ENCODE measurements at regions not wholly inside any gene's neighbourhood (a gene's known extent, or its start where the extent isn't known, plus 50 kb on each side); places are given as distances from the start of the nearest gene placed in this dataset.

DNA sequence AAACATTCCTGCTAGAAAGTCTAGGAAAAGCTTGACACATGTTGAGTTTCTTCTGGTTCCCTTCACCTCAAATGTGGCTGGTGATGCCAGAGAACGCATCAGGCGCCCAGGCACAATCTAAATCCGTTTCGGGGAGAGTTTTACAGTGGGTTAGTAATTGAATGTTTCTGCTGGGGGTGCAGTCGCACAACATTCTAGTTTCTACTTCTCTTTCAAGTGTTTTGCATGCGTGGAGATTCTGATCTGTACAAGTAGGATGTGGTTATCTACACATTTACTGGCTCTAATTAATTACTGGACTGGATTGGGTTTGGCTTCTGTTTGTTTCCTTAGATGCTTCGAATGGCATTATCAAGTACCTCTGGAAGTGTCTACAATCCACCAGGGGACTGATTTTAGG is 173.8 kb downstream of the TMEM26 start:
- 47% methylated on average over 7 of the region's 7 CpGs for WGBS (ENCODE audit: low lambda C conversion rate)
- no peaks in the 10 kb centered on the region for H3K4me1 ChIP-seq (ENCODE audit: insufficient read depth, low read length)
- ChIA-PET CTCF (ENCODE audit: low intra/inter-chr PET ratio, low total read pairs) (no interaction called here), POLR2A (no interaction called here)
- H3K9ac ChIP-seq (ENCODE audit: insufficient read depth, low read depth, low read length) = no peak overlapping the region
- no peak for FAIRE-seq
- no peak overlapping the region for H3K4me3 ChIP-seq (replicated peaks in 1 of 3; ENCODE audit: insufficient read depth in 1 of 3, low read depth in 2 of 3, low read length in 3 of 3)
- 0 out of 5 replicates have a peak, but pooled peaks cover 0 to 2% of the 10 kb centered on the region in 2 experiments for H3K27me3 ChIP-seq (ENCODE audit: control insufficient read depth in 1 of 2, insufficient read depth in 2 of 2, low read length in 2 of 2)
- H4K20me1 ChIP-seq (ENCODE audit: insufficient read depth, low read length) = no peaks in the 10 kb centered on the region
- no TSS peak for BruUV-seq (replicated peaks)
- H2AFZ ChIP-seq (ENCODE audit: low read length) = no peak overlapping the region
- no peaks in the 10 kb centered on the region for H3K36me3 ChIP-seq (replicated peaks in 1 of 2; ENCODE audit: control insufficient read depth in 1 of 2, insufficient read depth in 2 of 2, low read length in 2 of 2)
- in situ Hi-C loops (cut with HindIII; ENCODE audit: extremely low pct_ligation_motif_present, low pct_unique_long_range_greater_than_20kb) = no loop called here
- H3K4me2 ChIP-seq (ENCODE audit: low read depth, low read length) = no peak overlapping the region
- no peak for DNase-seq (ENCODE audit: low spot score)
- no peaks in the 10 kb centered on the region for H3K9me3 ChIP-seq (ENCODE audit: low read length)
- TF ChIP-seq, protein P1, sequence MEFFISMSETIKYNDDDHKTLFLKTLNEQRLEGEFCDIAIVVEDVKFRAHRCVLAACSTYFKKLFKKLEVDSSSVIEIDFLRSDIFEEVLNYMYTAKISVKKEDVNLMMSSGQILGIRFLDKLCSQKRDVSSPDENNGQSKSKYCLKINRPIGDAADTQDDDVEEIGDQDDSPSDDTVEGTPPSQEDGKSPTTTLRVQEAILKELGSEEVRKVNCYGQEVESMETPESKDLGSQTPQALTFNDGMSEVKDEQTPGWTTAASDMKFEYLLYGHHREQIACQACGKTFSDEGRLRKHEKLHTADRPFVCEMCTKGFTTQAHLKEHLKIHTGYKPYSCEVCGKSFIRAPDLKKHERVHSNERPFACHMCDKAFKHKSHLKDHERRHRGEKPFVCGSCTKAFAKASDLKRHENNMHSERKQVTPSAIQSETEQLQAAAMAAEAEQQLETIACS (CRISPR knock-in tag; IDR thresholded peaks at IDR 0.05) = no peak
- TF ChIP-seq ZNF607 (CRISPR knock-in tag; IDR thresholded peaks at IDR 0.05; ENCODE audit: borderline replicate concordance) = no peak
- no peak for TF ChIP-seq AKAP8 (CRISPR knock-in tag; IDR thresholded peaks at IDR 0.05)
- no peak overlapping the region for H3K27ac ChIP-seq (ENCODE audit: extremely low read length, insufficient read depth, low read length)
- ATAC-seq = no peak
- intact Hi-C loops (cut with micrococcal nuclease; ENCODE audit: unreplicated experiment) = no loop called here
- no peaks in the 10 kb centered on the region for H3K79me2 ChIP-seq (ENCODE audit: insufficient read depth, low read length)

DNA sequence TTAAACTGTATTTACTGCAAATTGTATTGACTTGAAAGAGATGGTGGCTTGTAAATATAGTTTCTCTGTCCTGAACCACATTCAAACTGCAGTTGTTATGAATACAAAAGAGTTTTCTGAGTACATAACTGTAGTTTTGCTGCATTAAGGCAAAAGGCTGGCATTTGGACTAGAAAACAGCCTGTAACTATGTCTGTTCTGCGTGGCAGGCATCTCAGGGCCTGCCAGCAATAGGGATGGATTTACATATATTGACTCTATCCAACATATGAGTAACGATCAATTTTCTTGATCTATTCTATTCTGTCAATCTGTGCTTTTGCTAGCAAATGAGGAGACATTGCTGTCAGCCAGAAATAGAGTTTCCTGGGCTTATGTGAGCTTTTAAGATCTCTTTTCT is 174.6 kb downstream of the TMEM26 start:
- Histone ChIP-seq H3K4me3 (replicated peaks in 1 of 3; ENCODE audit: insufficient read depth in 1 of 3, low read depth in 2 of 3, low read length in 3 of 3) (no peak overlapping the region), H3K27me3 (ENCODE audit: control insufficient read depth in 1 of 2, insufficient read depth in 2 of 2, low read length in 2 of 2) (0 out of 5 replicates have a peak, but pooled peaks cover 0 to 2% of the 10 kb centered on the region in 2 experiments), H3K79me2 (ENCODE audit: insufficient read depth, low read length) (no peaks in the 10 kb centered on the region), H3K36me3 (replicated peaks in 1 of 2; ENCODE audit: control insufficient read depth in 1 of 2, insufficient read depth in 2 of 2, low read length in 2 of 2) (no peaks in the 10 kb centered on the region), H3K4me1 (ENCODE audit: insufficient read depth, low read length) (no peaks in the 10 kb centered on the region), H3K27ac (ENCODE audit: extremely low read length, insufficient read depth, low read length) (no peak overlapping the region), H3K9ac (ENCODE audit: insufficient read depth, low read depth, low read length) (no peak overlapping the region), H3K9me3 (ENCODE audit: low read length) (no peaks in the 10 kb centered on the region), H2AFZ (ENCODE audit: low read length) (no peak overlapping the region), H4K20me1 (ENCODE audit: insufficient read depth, low read length) (no peaks in the 10 kb centered on the region), H3K4me2 (ENCODE audit: low read depth, low read length) (no peak overlapping the region)
- 14% methylated on average over 2 of the region's 2 CpGs for WGBS (ENCODE audit: low lambda C conversion rate)
- TF ChIP-seq, protein P2, sequence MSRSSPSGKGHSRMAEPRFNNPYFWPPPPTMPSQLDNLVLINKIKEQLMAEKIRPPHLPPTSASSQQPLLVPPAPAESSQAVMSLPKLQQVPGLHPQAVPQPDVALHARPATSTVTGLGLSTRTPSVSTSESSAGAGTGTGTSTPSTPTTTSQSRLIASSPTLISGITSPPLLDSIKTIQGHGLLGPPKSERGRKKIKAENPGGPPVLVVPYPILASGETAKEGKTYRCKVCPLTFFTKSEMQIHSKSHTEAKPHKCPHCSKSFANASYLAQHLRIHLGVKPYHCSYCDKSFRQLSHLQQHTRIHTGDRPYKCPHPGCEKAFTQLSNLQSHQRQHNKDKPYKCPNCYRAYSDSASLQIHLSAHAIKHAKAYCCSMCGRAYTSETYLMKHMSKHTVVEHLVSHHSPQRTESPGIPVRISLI (CRISPR knock-in tag; IDR thresholded peaks at IDR 0.05; ENCODE audit: borderline replicate concordance) = no peak
- TF ChIP-seq, protein P3, sequence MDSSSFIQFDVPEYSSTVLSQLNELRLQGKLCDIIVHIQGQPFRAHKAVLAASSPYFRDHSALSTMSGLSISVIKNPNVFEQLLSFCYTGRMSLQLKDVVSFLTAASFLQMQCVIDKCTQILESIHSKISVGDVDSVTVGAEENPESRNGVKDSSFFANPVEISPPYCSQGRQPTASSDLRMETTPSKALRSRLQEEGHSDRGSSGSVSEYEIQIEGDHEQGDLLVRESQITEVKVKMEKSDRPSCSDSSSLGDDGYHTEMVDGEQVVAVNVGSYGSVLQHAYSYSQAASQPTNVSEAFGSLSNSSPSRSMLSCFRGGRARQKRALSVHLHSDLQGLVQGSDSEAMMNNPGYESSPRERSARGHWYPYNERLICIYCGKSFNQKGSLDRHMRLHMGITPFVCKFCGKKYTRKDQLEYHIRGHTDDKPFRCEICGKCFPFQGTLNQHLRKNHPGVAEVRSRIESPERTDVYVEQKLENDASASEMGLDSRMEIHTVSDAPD (CRISPR knock-in tag; IDR thresholded peaks at IDR 0.05) = no peak
- no peak for TF ChIP-seq RBFOX2 (IDR thresholded peaks at IDR 0.05; ENCODE audit: low read depth, low read length)
- TF ChIP-seq, protein P4, sequence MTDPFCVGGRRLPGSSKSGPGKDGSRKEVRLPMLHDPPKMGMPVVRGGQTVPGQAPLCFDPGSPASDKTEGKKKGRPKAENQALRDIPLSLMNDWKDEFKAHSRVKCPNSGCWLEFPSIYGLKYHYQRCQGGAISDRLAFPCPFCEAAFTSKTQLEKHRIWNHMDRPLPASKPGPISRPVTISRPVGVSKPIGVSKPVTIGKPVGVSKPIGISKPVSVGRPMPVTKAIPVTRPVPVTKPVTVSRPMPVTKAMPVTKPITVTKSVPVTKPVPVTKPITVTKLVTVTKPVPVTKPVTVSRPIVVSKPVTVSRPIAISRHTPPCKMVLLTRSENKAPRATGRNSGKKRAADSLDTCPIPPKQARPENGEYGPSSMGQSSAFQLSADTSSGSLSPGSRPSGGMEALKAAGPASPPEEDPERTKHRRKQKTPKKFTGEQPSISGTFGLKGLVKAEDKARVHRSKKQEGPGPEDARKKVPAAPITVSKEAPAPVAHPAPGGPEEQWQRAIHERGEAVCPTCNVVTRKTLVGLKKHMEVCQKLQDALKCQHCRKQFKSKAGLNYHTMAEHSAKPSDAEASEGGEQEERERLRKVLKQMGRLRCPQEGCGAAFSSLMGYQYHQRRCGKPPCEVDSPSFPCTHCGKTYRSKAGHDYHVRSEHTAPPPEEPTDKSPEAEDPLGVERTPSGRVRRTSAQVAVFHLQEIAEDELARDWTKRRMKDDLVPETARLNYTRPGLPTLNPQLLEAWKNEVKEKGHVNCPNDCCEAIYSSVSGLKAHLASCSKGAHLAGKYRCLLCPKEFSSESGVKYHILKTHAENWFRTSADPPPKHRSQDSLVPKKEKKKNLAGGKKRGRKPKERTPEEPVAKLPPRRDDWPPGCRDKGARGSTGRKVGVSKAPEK (CRISPR knock-in tag; IDR thresholded peaks at IDR 0.05; ENCODE audit: borderline replicate concordance) = no peak
- TF ChIP-seq HMGA1 (CRISPR knock-in tag; conservative IDR thresholded peaks at IDR 0.05) = no peak
- no peak for ATAC-seq
- ChIA-PET POLR2A (no interaction called here), CTCF (ENCODE audit: low intra/inter-chr PET ratio, low total read pairs) (no interaction called here)
- FAIRE-seq = no peak
- in situ Hi-C loops (cut with HindIII; ENCODE audit: extremely low pct_ligation_motif_present, low pct_unique_long_range_greater_than_20kb) (no loop called here), intact Hi-C loops (cut with micrococcal nuclease; ENCODE audit: unreplicated experiment) (no loop called here)
- no peak for DNase-seq (ENCODE audit: low spot score)
- BruUV-seq (replicated peaks) = no TSS peak
